Ammon's horn (tissue), 1 donor: ENCODE measurements at regions not wholly inside any gene's neighbourhood (a gene's known extent, or its start where the extent isn't known, plus 50 kb on each side); places are given as distances from the start of the nearest gene placed in this dataset.
A peak's percentile ranks its signal among the peaks of the same experiment; 100 is the strongest.

Experiments
- DNase-seq: peaks from one replicate; pipeline ENCODE4 v3.0.0-alpha.2; 2016; ENCODE audit warnings: low spot score

DNA sequence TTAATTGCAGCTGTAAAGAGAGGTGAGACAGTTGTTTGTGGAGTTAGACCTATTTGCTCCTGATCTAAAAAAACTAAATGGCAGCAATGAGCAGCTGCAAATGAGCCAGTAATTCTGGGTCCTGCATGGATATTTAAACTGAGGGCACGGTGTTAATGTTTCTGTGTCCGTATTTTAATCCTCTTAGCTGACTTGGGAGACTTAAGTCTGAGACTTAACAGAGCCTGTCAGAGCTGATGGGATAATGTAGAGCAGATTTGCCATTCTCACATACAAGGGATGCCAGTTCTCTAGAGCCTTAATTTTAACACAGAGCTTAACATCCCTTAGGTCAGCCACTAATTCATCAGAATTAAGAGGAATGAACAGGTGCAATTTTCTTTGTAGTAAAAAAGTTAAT lies 178.6 kb upstream of the PDE3A start:
- DNase-seq, result no peak

DNA sequence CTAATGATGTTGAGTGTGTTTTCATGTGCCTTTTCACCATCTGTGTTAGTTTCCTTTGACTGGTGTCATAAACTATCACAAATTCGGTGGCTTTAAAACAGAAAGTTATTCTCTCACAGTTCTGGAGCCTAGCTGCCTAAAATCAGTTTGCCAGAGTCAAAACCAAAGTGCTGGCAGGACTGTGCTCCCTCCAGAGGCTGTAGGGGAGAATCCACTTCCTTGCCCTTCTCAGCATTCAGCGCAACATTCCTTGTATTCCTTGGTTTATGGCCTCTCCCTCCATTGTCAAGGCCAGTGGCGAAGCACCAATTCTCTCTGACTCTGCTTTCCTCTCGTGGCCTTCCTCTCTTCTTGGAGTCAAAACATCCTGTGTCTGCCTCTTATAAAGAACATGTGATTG lies 174.2 kb upstream of the PDE3A start:
- DNase-seq, result no peak

DNA sequence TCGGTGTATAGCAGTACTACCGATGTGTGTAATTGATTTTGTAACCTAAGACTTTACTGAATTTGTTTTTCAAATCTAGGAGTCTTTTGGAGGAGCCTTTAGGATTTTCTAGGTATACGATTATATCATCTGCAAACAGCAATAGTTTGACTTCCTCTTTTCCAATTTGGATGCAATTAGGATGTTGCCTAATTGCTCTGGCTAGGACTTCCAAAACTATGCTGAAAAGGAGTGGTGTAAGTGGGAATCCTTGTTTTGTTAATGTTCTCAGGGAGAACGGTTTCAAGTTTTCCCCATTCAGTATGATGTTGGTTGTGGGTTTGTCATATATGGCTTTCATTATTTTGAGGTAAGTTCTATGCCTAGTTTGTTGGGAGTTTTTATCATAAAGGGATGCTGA lies 171.6 kb upstream of the PDE3A start:
- no peak for DNase-seq

DNA sequence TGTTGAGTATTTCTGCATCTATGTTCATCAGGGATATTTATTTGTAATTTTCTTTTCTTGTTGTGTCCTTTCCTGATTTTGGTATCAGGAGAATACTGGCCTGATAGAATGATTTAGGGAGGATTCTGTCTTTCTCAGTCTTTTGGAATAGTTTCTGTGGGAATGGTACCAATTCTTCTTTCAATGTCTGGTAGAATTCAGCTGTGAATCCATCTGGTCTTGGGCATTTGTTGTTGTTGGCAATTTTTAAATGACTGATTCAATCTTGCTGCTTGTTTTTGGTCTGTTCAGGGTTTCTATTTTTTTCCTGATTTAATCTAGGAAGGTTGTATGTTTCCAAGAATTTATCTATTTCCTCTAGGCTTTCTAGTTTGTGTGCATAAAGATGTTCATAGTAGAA lies 170.9 kb upstream of the PDE3A start:
- DNase-seq, result peak; percentile 21

DNA sequence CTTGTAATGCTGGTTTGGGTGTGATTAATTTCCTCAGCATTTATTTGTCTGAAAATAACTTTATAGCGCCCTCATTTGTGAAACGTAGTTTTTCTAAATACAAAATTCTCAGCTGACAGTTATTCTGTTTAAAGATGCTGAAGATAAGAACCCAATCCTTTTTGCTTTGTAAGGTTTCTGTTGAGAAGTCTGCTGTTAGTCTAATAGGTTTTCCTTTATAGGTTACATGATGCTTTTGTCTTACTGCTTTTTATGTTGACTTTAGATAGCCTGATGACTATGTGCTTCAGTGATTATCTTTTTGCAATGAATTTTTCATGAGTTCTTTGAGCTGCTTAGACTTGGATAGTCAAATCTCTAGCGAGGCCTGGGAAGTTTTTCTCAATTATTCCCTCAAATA lies 168.6 kb upstream of the PDE3A start:
- no peak for DNase-seq

DNA sequence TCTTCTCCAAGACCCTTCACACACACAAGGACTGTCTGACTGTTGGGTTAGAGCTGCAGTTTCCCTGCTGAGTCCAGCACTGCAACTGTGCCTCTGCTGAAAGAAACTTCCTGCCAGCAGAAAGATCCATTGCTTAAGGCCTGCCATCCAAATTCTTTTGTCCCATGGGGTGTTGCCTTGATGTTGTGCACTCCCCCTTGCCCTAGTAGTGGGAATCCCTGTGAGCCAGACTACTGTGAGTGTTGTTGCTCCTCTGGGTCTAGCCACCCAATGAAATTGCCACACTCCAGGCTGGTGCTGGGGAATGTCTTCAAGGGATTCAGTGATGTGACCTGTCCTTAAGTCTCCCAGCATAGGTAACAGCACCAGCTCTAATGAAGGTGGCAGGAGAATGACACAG lies 166.6 kb upstream of the PDE3A start:
- no peak for DNase-seq

DNA sequence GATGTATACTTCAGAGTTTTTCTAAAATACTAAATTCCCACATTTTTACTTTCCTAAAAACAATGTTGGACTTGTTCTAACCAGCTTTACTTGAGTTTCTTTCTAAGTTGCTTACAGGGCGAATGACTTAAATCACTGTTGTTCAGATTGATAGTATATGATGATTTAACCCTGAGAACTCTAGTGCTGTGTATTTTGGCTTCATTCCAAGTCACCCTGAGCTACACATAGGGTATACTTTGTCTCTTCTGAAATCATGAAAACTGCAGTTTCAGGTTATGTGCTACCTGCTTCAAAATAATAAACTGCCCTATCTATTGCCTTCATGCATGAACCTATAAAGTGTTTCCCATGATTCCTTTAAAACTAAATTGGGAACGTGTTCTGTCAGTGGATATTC lies 162.5 kb upstream of the PDE3A start:
- no peak for DNase-seq

DNA sequence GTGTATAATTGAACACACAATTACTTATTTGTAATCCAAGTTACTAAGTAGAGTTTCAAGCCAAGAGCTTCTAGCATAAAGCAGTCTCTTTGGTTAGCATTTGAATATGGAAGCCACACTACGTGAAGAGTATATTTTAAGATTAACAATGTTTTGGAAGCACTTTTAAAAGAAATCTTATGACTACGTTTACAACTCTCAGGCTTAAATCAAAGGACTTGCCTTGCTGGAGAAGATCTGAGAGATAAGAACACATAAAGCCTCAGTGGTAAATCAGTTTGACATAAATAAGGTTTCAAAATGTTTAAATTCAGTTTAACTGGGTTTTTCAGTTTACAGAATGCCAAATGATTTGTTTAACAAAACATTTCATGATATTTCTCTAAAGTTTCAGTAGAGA lies 161.9 kb upstream of the PDE3A start:
- no peak for DNase-seq

DNA sequence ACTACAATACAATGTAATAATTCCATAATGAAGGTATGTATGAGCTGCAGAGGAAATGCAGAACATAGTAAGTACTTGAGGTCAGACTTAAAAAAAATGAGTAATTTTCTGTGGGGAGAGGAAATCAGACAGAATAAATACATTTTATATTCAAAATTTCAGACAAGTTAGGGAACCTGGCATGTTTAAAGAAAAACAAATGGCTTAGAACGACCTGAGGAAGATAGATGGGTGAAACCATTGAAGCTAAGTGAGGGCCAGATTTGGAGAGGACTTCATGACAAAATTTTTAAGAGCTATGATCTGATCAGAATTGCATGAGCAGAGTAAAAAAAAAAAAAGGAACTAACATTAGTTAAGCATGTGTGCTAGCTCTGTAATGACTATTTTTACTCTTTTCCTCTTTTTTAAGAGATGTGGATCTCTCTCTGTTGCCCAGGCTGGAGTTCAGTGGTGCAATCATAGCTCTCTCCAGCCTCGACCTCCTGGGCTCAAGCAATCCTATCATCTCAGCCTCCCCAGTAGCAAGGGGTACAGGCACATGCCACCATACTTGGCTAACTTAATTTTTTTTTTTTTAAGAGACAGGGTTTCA lies 157.6 kb upstream of the PDE3A start:
- DNase-seq, result no peak

DNA sequence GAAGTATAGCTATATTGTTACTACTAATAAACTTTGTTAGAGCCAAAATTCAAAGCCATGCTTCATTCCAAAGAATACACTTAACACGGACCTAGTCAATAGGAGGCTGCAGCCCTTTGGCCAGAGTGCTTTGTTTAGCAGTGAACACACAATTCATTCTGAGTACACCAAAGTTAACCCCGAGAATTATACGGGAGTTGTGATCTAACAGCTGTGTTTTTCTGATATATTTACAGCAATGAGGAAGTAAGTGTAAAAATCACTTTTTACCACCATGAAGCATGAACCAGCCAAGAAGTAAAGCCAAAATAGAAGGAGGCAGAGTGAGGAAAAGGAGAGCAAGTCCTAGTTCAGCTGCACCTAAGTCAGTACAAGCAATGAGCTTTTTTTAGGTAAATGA lies 156.8 kb upstream of the PDE3A start:
- no peak for DNase-seq

DNA sequence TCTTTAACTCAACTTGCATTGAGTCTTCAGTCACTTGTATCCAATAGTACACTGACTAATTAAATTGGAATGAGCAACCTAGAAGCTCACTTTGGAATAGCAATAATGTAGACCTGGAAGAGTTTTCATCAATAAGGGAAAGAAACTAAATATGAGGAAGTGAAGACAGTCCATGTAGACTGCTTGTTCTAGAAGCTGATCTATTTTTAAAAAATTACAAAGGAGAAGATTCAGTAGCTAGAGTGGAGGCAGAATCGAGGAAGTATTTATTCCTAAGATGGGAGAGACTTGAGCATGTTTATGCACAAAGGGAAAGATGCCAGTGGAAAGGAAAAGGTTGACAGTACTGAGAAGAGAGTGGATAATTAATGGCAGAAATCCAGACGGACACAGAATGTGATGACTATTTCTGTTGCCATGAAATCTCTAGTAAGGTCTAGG lies 156.3 kb upstream of the PDE3A start:
- DNase-seq, result peak; percentile 20

DNA sequence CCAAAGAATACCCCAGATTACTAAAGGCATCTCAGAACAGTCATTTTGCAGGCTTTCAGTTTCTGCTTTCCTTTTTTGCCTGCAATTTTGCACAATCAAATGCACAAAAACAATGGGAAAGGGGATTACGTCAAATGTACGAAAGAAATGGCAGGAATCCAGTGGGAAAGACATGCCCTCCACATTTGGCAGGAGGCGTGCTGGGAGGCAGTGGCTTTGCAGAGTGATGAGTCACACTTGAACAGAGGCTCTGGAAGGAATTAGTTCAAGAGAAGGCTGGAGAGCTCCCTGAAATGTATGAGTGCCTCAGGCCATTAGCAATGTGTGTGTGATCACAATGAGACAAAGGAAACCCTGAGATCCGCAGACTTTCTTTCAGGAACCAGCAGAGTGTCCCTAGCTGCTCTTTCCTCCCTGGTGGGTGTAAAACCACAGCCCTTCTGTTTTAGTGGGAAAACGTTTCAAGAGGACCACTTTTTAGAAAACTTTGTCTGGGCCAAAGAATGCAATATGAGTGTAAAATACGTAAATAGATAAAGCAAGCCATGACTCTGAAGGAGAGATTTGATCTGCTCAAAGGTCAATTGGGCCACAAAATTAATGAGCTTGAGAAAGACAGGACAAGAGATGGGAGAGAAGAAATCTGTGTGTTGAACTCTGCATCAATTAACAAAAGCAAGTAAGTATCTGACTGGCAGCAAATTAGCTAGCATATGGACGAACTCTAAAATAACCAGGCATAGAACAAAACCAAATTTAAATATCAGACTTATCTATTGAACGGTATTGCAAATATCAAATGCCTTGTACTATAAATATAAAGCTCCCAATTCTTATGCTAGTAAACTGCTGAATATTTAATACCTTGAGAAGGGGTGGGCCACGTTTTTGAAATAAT lies 155.4 kb upstream of the PDE3A start:
- peak; percentile 92 for DNase-seq

DNA sequence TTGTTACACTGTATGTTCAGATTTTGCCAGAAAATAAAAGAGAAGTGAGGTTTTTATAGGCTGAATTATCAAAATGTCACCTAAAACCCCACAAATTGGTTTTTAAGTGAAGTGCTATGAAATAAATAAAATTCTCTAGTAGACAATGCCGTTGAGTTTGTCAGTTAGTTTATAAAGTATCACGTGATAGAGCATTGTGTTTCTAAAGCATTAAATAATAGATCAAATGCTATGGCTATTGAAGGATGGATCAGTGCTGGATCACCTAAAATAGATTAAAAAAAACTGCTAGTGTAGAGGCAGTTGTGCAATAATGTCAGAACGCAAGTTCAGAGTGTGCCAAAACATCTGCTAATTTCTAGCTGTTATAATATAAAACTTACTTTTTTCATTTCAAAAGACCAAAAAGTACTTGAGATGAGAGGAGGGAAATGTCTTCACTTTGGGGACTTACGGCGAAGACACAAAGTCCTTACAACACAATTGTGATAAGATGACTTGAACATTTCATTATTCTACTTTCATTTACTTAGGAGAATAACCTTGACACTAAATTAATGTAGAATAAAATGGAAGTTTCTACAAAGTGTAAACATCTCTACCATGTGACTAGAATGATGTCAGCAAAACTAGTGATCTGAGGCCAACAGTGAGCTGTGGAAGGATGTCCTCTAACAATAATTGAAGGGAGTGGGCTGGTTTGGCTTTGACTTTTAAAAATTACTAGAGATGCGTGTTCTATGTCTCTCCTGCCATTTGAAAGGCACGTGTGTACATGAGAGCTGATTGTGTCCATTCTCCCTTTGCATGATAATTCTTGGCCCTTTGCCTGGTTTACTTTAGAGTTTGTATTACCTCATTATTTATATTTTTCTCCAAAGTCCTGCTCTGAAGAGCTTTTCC lies 154.4 kb upstream of the PDE3A start:
- no peak for DNase-seq

DNA sequence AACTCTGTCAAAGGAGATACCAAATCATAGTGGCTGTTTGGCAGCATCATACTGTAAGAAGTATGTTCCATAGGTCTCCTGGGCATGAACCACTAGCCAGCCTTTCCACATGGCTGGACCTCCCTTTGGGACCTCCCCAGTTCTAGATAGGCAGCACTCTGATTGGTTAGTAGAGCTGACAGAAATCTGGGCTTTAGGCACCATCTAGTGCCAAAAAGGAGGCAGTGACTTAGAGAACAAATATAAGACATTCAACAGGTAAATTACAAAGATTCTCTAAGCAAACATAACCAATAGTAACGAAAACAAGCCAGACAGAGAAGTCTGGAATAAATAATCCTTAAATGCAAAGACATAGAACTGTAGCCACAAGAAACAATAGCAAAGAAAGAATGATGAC lies 148.0 kb upstream of the PDE3A start:
- DNase-seq, result no peak

DNA sequence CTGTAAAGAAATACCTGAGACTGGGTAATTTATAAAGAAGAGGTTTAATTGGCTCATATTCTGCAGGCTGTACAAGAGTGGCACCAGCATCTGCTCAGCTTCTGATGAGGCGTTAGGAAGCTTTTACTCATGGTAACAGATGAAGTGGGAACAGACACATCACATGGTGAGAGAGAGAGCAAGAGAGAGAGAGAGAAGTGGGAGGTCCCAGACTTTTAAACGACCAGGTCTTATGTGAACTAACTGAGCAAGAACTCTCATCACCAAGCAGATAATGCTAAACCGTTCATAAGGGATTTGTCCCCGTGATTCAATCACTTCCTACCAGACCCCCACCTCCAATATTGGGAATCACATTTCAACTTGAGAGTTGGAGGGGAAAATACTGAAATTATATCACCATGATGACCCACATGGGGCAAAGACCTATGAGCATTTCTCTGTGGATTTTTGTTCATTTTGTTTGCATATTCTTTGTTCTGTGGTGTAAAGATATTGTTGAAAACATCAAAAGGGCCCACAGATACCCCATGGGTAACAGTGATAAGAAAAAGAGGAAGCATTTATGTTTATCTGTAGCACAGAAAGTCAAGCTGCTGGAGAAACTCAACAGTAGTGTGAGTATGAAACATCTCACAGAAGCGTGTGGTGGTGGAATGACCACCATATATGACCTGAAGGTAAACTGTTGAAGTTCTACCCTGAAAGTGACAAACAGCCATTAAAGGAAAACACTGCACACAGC lies 135.2 kb upstream of the PDE3A start:
- no peak for DNase-seq

DNA sequence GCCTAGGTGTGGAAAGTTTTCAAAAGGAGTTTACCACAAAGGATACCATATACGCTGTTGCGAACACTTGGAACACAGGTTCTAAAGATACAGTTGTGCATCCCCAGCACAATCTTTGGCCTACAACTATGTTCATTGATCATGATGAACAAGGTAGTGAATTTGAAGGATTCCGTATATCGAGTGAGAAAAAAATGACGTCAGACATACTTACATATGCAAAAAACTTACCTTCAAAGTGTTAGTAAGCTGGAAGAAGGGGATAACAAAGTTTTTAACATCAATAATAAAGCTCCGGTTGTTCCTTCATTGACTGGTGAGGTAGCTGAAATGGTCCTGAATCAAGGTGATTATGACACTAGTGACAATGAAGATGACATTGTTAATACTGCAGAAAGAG lies 133.9 kb upstream of the PDE3A start:
- DNase-seq, result no peak

DNA sequence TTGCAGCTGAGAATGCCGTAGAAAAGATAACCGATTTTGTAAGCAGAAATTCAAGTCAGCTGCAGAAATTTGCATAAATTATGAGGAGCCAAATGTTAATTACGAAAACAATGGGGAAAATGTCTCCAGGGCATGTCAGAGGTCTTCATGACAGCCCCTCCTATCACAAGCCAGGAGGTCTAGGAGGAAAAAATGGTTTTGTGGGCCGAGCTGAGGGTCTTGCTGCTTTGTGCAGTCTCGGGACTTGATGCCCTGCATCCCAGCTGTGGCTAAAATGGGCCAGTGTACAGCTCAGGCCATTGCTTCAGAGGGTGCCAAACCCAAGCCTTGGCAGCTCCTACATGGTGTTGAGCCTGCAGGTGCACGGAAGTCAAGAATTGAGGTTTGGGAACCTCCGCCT lies 131.2 kb upstream of the PDE3A start:
- no peak for DNase-seq

DNA sequence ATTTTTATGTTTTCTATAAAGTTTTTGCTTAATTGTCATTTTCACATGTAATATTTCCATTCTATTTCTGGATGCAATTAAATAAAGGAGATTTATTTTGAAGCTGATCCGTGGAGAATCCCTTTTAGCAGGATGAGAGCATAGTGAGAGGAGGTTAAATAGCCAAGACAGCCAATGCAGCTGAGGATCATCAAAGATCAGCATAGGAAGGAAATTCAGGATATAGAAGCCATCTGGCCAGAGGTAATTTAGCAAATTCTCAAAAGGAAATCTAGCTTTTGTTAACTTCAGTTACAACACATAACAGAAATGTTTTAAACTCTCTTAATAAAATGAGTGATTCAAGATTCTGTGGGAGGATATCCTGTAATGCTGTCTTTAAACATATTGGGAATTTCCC lies 122.8 kb upstream of the PDE3A start:
- no peak for DNase-seq

DNA sequence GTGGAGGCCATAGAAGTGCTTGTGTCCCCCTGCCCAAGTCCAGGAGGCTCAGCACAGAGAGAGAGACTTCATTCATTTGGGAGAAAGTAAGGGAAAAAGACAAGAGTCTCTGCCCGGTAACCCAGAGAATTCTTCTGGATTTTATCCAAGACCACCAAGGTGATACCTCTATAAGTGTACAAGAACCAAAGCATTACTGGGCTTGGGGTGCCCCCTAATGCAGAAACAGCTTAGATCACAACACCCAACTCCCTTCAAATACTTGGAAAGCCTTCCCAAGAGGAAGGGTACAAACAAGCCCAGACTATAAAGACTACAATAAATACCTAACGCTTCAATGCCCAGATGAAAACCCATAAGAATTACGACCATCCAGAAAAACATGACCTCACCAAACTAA lies 119.7 kb upstream of the PDE3A start:
- no peak for DNase-seq

DNA sequence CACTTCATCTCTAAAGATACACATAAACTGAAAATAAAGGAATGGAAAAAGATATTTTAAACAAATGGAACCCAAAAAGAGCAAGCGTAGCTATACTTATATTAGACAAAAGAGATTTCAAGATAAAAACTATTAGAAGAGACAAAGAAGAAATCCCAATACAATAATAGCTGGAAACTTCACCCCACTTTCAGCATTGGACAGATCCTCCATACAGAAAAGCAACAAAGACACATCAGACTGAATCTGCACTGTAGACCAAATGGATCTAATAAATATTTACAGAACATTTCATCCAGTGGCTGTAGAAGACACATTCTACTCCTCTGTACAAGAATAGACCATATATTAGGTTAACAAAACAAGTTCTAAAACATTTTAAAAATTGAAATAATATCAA lies 117.6 kb upstream of the PDE3A start:
- DNase-seq, result no peak

DNA sequence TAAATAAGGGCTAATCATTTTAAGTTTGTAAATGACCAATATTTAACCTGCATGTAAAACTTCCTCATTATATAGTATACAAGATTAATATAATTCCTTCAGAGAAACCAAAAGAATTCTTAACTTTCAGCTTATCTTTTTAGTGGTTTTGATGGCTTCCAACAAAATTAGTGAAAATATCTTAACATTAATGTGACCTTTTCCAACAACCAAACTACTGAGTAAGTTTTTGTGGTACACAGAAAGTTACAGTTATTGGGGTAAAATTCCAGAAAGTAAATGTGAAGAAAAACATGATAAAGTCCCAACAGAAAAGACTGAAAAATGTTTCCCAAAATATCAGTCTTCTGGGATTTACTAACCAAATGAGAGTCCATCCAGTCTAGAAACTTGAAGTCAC lies 111.0 kb upstream of the PDE3A start:
- no peak for DNase-seq

DNA sequence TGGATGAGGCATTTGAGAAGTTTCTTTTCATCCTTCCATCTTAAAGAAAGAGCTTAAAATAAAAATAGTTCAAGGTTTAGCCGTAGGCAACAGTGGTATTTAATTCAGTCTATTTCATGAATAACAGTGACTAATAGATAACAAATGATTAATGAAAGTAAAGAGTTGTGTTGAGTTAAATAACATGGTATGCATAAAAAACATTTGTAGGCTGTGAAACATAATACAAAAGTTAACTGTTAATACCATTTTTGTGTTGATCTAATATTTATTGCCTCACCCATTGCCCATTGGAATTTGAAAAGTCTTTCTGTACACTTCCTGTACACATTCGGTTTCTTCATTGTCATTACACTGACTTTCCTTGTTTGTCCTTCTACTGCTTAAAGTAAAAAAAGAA lies 108.6 kb upstream of the PDE3A start:
- DNase-seq, result no peak
